T-helper 2 cell treated with Interferon-gamma antibody and Interleukin-4, amounts not matched to agents 5 μg/mL and 100 μg/mL, for 36 hours (primary cell): ENCODE measurements at regions not wholly inside any gene's neighbourhood (a gene's known extent, or its start where the extent isn't known, plus 50 kb on each side); places are given as distances from the start of the nearest gene placed in this dataset.

Experiments used
- DNase-seq: peaks from one replicate; pipeline ENCODE4 v3.0.0; 2021; ENCODE audit warnings: low spot score
- H3K27ac Mint-ChIP-seq: one replicate; pipeline ENCODE4 v1.8.0; 2021; ENCODE audit warnings: mild to moderate bottlenecking, mixed read lengths
- H3K27me3 Mint-ChIP-seq: one replicate; pipeline ENCODE4 v1.8.0; 2021; ENCODE audit warnings: low read depth, mixed read lengths
- H3K36me3 Mint-ChIP-seq: one replicate; pipeline ENCODE4 v1.8.0; 2021; ENCODE audit warnings: low read depth, mixed read lengths
- H3K4me1 Mint-ChIP-seq: one replicate; pipeline ENCODE4 v1.8.0; 2021; ENCODE audit warnings: low read depth, mixed read lengths
- H3K4me3 Mint-ChIP-seq: one replicate; pipeline ENCODE4 v1.8.0; 2022; ENCODE audit warnings: mild to moderate bottlenecking, moderate library complexity, mixed read lengths
- H3K9me3 Mint-ChIP-seq: one replicate; pipeline ENCODE4 v1.8.0; 2021; ENCODE audit warnings: mixed read lengths

DNA sequence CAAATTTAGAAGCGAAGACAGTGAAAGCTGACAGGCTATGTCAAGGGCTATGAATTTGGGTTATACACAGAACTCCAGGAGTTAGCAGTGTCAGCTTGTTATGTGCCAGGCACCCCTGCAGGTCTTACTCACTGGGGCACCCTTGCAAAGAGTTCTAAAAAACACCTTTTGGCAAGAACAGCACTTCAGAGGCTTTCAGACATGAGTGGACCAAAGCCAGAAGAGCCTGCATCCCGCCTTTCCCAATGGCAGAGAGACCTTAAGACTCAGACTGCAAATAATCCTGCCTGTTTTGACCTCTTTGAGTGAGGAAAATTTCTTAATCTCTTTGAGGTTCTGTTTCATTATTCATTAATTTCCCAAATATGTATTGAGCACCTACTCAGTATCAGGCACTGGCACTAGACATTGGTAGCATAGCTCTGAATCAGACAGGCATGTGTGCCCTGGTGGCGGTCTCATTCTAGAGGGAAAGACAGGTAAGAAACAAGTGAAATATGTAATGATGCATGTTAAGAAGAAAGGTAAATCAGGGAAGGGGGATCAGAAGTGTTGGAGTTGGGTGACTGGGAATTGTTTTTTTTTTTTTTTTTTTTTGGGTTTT, 280.0 kb downstream of the KBTBD8 start:
- no peaks in the 10 kb centered on the region for H3K36me3 Mint-ChIP-seq
- no peaks in the 10 kb centered on the region for H3K27me3 Mint-ChIP-seq
- no peak overlapping the region for H3K4me3 Mint-ChIP-seq
- peaks cover 4% of the 10 kb centered on the region for H3K9me3 Mint-ChIP-seq
- no peaks in the 10 kb centered on the region for H3K4me1 Mint-ChIP-seq
- H3K27ac Mint-ChIP-seq = no peak overlapping the region
- DNase-seq = no peak

DNA sequence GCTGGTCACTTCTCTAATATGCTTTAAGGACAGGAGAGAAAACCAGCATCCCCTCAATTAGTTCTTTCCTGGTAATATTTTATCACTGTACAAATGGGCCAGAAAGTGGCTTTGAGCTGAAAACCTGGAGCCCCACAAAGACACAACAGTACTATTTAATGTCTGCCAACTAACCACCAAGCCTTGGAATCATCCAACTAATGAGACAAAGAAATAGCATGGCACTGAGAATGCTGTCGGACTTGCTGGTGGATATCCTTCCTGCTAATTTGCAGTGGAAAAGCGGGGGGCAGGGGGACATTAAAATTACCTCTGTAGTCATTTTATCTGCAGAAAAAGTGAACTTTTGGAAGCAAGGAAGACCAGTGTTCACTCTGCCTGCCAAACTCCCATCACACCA, 288.5 kb downstream of the KBTBD8 start:
- no peaks in the 10 kb centered on the region for H3K36me3 Mint-ChIP-seq
- no peak for DNase-seq
- no peak overlapping the region for H3K27ac Mint-ChIP-seq
- H3K9me3 Mint-ChIP-seq = peaks cover 4% of the 10 kb centered on the region
- H3K4me1 Mint-ChIP-seq = no peaks in the 10 kb centered on the region
- H3K4me3 Mint-ChIP-seq = no peak overlapping the region
- H3K27me3 Mint-ChIP-seq = no peaks in the 10 kb centered on the region

DNA sequence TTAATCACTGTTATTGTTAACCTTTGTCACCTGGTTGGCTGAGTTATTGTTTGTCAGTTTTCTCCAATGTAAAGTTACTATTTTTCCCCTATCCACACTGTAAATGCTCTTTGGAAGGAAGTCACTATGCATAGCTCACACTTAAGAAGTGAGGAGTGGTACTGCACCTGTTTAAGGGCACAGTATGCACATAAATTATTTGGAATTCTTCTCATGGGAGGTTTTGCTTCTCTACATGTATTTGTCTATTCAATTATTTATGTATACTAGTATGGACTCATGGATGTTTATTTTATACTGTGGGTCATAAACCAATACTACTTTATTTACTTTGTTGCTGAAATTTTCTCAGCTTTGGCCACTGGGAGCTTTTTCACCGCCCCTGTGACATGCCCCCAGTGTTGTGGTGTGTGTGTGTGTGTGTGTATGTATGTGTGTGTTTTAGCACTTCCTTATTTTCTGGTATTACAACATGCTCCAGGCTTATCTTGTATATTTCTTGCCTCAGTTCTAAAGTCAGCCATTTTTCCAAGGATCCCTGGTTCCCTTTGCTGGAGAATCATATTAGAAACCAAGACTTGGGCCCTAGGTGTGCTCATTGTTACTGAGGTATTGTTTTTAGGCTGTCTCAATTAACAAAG, 290.5 kb downstream of the KBTBD8 start:
- DNase-seq = no peak
- no peak overlapping the region for H3K4me3 Mint-ChIP-seq
- no peaks in the 10 kb centered on the region for H3K9me3 Mint-ChIP-seq
- H3K4me1 Mint-ChIP-seq = no peaks in the 10 kb centered on the region
- H3K27me3 Mint-ChIP-seq = no peaks in the 10 kb centered on the region
- no peak overlapping the region for H3K27ac Mint-ChIP-seq
- no peaks in the 10 kb centered on the region for H3K36me3 Mint-ChIP-seq

DNA sequence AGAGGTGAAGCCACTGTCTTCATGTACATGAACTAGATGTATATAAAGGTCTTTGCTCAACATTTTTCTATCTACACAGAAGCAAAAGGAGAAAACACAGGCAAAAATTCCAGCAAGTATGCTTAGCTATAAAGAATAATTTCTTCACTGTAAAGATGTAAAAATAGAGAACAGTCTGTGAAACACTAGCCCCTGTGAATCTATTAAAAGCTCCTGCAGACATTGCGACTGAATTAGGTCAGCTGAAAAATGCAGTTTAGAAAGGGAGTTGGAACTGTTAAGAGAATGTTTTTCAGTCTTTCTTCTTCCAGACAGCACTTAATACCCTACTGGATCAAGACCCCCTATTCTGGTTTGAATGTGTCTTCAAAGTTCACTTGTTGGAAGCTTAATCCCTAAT, 291.5 kb downstream of the KBTBD8 start:
- Mint-ChIP-seq H3K9me3 (no peaks in the 10 kb centered on the region), H3K27ac (no peak overlapping the region), H3K4me3 (no peak overlapping the region), H3K36me3 (no peaks in the 10 kb centered on the region), H3K27me3 (no peaks in the 10 kb centered on the region), H3K4me1 (no peaks in the 10 kb centered on the region)
- no peak for DNase-seq

DNA sequence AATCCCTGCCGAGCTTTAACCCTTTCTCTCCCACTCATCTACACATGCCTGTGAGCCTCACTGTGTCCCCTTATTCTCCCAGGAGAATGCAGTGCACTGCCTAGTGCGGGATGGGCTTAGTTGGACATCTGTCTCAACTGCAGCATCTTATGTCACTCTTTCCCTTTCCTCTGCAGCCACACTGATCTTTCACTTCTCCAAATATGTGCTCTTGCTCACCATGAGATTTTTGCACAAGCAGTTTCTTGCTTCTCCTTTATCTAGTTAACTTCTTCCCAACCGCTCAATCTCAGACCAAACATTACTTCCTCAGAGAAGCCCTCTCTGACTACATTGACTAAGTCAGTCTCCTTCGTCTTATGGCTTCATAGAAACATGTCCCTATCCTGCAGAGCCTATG, 292.3 kb downstream of the KBTBD8 start:
- Mint-ChIP-seq H3K36me3 (no peaks in the 10 kb centered on the region), H3K9me3 (no peaks in the 10 kb centered on the region), H3K4me1 (no peaks in the 10 kb centered on the region), H3K27me3 (no peaks in the 10 kb centered on the region), H3K27ac (no peak overlapping the region), H3K4me3 (no peak overlapping the region)
- no peak for DNase-seq

DNA sequence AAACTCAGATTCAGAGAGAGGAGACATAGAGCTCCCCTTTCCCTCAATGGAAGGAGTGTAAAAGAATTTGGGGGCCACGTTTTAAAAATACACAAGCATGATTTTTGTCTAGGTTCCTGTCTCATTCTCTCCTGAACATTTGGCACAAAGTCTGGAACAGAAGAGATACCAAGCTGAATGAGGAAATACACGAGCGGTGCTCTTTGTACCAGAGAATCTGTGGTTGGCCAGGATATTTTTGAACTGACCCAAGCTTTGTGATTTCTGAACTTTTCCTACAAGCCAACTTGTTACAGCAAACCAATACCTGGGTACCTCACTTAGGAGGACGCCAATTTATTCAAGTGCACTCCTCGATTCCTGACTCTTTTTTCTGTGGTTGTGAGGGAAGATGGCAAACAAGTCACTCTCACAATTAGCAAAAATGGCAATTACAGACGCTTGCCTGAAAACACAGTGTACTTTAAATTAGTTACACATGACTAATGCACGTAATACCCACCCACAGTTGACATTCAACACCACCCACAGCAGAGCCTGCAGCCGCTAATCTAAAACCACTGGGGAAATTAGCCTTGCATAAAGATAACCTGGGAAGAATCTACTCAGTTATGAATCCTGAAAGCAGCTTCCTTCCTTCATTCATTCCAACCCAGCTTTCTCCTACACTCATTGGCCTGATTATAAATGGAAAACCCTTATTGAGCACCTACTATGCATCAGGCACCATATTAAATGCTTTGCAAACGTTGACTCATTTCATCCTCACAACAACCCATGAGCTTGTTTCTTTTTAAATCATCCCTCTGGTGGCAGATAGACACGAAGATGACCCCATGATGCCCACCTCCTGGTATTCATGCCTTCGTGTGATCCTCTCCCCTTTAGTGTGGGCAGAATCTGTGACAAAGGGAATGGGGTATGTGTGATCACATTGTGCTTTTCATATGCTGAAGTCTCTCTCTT, 293.5 kb downstream of the KBTBD8 start:
- Mint-ChIP-seq H3K4me1 (no peaks in the 10 kb centered on the region), H3K36me3 (no peaks in the 10 kb centered on the region)
- DNase-seq = peak; percentile 6

DNA sequence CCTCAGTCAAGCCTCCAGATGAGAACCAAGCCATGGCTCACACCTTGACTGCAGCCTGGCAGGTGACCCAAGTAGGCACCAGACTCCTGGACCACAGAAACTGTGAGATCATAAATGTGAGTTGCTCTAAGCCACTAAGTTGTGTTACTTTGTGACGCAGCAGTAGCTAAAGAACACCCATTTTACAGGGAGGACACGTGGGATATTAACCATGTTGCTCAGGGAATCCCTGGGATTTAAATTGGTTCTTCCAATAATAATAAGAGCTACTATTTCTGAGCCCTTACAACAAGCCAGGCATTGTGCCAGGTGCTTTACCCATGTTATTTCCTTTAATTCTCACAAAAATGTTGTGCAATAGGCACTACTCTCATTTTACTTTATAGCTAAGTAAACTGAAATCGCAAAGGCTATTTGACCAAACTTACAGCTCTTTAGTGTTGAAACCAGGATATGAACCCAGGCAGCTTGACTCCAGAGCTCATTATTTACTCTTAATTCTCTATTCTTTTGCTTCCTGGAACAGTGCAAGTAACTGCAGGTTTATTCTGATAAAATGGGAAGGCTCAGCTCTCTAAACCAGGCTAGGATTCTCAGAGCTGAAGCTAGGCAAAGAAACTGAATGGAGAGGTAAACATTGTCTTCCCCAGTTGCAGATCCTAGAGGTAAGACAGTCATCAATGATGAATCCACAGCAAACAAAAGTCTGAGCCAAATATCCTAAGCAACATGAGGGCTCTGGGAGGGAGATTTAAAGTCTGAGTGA, 294.4 kb downstream of the KBTBD8 start:
- Mint-ChIP-seq H3K4me1 (no peaks in the 10 kb centered on the region), H3K9me3 (no peaks in the 10 kb centered on the region), H3K27ac (no peak overlapping the region), H3K4me3 (no peak overlapping the region), H3K27me3 (no peaks in the 10 kb centered on the region), H3K36me3 (no peaks in the 10 kb centered on the region)
- no peak for DNase-seq

More for the DNA sequence above, 293.5 kb downstream of the KBTBD8 start:
- H3K9me3 Mint-ChIP-seq = no peaks in the 10 kb centered on the region
- no peak overlapping the region for H3K27ac Mint-ChIP-seq
- H3K4me3 Mint-ChIP-seq = no peak overlapping the region
- H3K27me3 Mint-ChIP-seq = no peaks in the 10 kb centered on the region

DNA sequence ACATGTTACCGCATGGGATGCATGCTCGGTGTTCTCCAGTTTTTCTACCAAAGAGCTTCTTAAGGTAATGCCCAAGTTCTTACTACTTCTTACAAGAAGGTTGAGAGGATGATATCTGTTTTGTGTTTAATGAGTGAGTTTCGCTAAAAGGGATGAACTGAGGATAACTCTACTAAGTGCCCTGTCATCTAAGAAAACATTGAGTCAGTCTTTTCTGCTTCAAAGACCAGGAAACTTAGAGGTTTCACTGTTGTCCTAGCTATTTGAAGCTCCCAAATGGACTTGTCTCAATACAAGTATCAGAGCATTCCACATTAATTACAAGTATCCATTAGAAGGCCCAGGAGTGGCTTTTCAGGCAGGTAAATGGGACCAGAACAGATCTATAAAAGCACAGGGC, 296.2 kb downstream of the KBTBD8 start:
- Mint-ChIP-seq H3K36me3 (no peaks in the 10 kb centered on the region), H3K27ac (no peak overlapping the region), H3K27me3 (no peaks in the 10 kb centered on the region), H3K4me3 (no peak overlapping the region), H3K4me1 (no peaks in the 10 kb centered on the region), H3K9me3 (no peaks in the 10 kb centered on the region)
- no peak for DNase-seq

DNA sequence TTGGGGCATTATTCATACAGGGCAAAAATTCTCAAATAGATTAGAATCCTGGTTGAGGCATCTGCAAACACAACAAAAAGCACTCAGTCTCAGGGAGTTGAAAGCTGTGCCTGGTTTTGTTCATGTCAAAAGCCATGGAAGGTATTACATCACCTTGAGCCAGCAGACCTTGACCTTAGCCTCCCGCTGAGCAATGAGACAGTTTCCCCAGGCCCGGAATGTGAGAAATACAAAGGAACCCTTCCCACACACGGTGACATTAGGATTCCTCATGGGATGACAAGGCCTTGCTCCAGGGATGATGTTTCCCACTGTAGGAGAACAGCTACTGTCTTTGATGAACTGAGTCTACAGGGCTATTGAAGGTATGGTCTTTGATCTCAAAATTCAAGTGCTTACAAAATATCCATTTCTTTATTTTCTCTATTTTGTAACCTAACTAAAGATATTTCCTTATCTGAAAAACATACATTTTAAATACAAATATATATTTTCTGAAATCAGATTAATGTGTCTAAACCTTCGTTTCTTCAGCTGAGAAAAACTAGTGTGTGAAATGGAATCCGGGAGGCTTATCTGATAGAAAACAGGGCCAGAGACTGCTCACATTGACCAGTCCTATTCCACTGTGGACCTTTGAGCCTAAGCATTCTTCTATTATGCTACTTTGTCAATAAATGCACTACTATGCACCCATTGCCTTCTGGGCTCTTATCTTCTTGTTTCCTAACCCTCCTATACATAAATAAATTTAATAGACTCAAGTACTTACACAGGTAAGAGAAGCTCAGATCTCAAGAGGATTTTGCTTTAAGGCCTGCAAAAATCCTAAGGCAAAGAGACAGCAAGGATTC, 298.2 kb downstream of the KBTBD8 start:
- DNase-seq = no peak
- Mint-ChIP-seq H3K9me3 (no peaks in the 10 kb centered on the region), H3K27ac (no peak overlapping the region), H3K27me3 (no peaks in the 10 kb centered on the region), H3K36me3 (no peaks in the 10 kb centered on the region), H3K4me1 (no peaks in the 10 kb centered on the region), H3K4me3 (no peak overlapping the region)

DNA sequence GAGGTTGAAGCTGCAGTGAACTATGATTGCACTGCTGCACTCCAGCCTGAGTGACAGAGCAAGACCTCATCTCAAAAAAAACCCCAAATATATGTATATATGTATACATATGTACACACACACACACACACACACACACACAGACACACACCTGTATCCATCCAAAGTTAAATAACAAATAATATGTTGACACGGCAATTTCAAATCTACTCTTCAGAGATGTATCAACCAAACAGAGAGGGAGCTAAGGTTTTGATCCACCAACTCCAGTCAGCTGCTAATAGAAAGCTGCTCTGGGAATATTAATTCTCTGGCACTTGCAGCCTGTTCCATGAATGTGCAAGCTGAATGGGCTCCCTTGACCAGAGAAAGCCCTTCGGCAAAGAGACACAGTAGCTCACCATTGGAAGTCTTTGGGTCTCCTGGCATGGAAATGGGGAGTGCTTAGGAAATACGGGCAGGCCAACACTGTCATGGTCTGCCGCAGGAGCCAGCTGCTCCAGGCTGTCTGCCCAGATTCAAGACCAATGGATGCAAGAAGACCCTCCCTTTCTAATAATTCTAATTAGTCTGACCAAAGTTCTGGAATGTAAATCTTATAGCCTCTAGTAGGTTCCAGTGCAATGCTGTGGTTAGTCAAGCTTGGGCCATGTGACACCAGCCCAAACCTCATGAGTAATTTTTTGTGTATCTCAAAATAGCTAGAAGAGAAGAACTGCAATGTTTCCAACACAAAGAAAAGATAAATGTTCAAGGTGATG, 299.8 kb downstream of the KBTBD8 start:
- no peaks in the 10 kb centered on the region for H3K36me3 Mint-ChIP-seq
- no peak for DNase-seq
- H3K27me3 Mint-ChIP-seq = no peaks in the 10 kb centered on the region
- no peaks in the 10 kb centered on the region for H3K9me3 Mint-ChIP-seq
- H3K4me1 Mint-ChIP-seq = no peaks in the 10 kb centered on the region
- H3K4me3 Mint-ChIP-seq = no peak overlapping the region
- no peak overlapping the region for H3K27ac Mint-ChIP-seq

DNA sequence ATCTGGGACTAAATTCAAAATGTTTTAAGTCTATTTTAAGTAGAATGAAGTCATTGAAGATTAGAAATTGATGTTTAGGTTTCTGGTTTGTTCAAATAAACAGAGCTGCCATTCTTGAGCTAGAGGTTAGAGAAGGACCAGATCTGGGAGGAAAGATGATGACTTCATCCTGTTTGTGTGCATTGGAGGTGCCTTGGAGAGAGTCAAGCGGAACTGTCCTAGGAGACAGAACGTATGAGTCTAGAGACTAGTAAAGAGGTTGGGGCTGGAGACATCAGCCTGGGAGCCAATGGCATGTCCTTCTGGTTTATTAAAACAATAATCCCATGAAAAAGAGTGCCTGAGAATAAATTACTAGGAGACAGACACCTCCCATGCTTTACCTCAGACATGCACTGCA, 303.4 kb downstream of the KBTBD8 start:
- Mint-ChIP-seq H3K27me3 (no peaks in the 10 kb centered on the region), H3K4me1 (no peaks in the 10 kb centered on the region), H3K4me3 (no peak overlapping the region), H3K36me3 (no peaks in the 10 kb centered on the region), H3K27ac (no peak overlapping the region), H3K9me3 (no peaks in the 10 kb centered on the region)
- DNase-seq = no peak

DNA sequence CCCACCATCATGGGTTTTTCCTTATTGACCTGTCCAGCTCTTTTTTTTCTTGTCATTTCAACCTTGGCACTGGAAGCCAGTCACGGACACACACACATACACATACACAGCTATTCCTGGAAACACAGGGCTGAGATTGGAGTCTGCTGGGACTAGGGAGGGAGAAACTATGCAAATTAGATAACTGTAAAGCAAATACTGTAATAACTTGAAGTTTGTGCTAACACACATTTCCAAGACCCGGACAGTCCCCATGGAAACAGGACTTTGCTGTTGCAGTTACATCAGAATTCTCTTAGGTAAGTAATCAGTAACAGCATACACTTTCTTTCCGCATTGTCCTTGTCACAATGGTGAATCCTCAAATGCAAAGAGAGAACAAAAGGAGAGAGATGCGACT, 304.4 kb downstream of the KBTBD8 start:
- Mint-ChIP-seq H3K9me3 (no peaks in the 10 kb centered on the region), H3K27me3 (no peaks in the 10 kb centered on the region), H3K27ac (no peak overlapping the region), H3K4me3 (no peak overlapping the region), H3K4me1 (no peaks in the 10 kb centered on the region), H3K36me3 (no peaks in the 10 kb centered on the region)
- DNase-seq = no peak
